Left renal cortex interstitium (tissue), 4 donors: ENCODE measurements at regions not wholly inside any gene's neighbourhood (a gene's known extent, or its start where the extent isn't known, plus 50 kb on each side); places are given as distances from the start of the nearest gene placed in this dataset.

Experiments used
- DNase-seq, 4 donors: peaks; one replicate each; pipeline ENCODE4 v3.0.0-alpha.2; 2013; ENCODE audit warnings: low read depth in 4 of 4, low spot score in 2 of 4, missing footprints in 1 of 4

GRCh38 chr10:45180946-45181875, 134.2 kb downstream of the OR13A1 start:
- no peak for DNase-seq

- DNase-seq = no peak
Measured at GRCh38 chr10:45183174-45183573, 132.2 kb downstream of the OR13A1 start.

GRCh38 chr10:45197816-45198485, 117.5 kb downstream of the OR13A1 start:
- DNase-seq = no peak

GRCh38 chr10:45198486-45199204, 116.8 kb downstream of the OR13A1 start:
- no peak for DNase-seq

GRCh38 chr10:45199205-45199740, 116.1 kb downstream of the OR13A1 start:
- no peak for DNase-seq

GRCh38 chr10:45201271-45201670, 114.1 kb downstream of the OR13A1 start:
- DNase-seq = no peak

GRCh38 chr10:45202242-45202641, 113.2 kb downstream of the OR13A1 start:
- no peak for DNase-seq

GRCh38 chr10:45204954-45205775, 110.2 kb downstream of the OR13A1 start:
- no peak for DNase-seq

- DNase-seq = no peak
Measured at GRCh38 chr10:45209888-45210287, 105.5 kb downstream of the OR13A1 start.

- no peak for DNase-seq
Measured at GRCh38 chr10:45211576-45211975, 103.8 kb downstream of the OR13A1 start.

- no peak for DNase-seq
Measured at GRCh38 chr10:45219416-45219815, 96.0 kb downstream of the OR13A1 start.

GRCh38 chr10:45220931-45221330, 94.5 kb downstream of the OR13A1 start:
- no peak for DNase-seq

- DNase-seq = no peak
Measured at GRCh38 chr10:45224219-45224841, 91.1 kb downstream of the OR13A1 start.

- no peak for DNase-seq
Measured at GRCh38 chr10:45227042-45227441, 88.4 kb downstream of the OR13A1 start.

GRCh38 chr10:45227456-45227855, 88.0 kb downstream of the OR13A1 start:
- DNase-seq = no peak

- no peak for DNase-seq
Measured at GRCh38 chr10:45229823-45230222, 85.6 kb downstream of the OR13A1 start.

GRCh38 chr10:45235260-45235769, 80.1 kb downstream of the OR13A1 start:
- peak; percentile 44 to 80 (median 50) for DNase-seq

- DNase-seq = no peak
Measured at GRCh38 chr10:45235798-45236220, 79.6 kb downstream of the OR13A1 start.

GRCh38 chr10:45238896-45239295, 76.5 kb downstream of the OR13A1 start:
- no peak for DNase-seq
